Lung (tissue), 11 donors: ENCODE measurements at regions not wholly inside any gene's neighbourhood (a gene's known extent, or its start where the extent isn't known, plus 50 kb on each side); places are given as distances from the start of the nearest gene placed in this dataset.

ENCODE experiments used
- ATAC-seq: fragments of 200-7000 bp; cut with Tn5 transposase; one replicate; pipeline ENCODE4 v1.9.1; 2020; ENCODE audit warnings: moderate number of reproducible peaks; ENCODE audit not compliant: insufficient read depth, low FRiP score
- DNase-seq, 3 donors: peaks; one replicate each; pipeline ENCODE4 v3.0.0-alpha.2; 2013 to 2017
- H3K27ac ChIP-seq, 2 donors: one replicate each; pipeline ENCODE4 v1.5.1; 2013; ENCODE audit warnings: mild to moderate bottlenecking in 2 of 2, moderate library complexity in 2 of 2, control low read depth in 1 of 2, inconsistent platforms in 1 of 2, low read depth in 1 of 2, low read length in 1 of 2
- H3K27me3 ChIP-seq, 3 donors: one replicate each; pipeline ENCODE4 v1.5.1; 2013; ENCODE audit warnings: low read length in 2 of 3; ENCODE audit not compliant: control insufficient read depth in 3 of 3, insufficient read depth in 3 of 3
- H3K36me3 ChIP-seq, 4 donors: one replicate each; pipeline ENCODE4 v1.5.1; 2013; ENCODE audit warnings: low read length in 4 of 4, mild to moderate bottlenecking in 1 of 4, moderate library complexity in 1 of 4; ENCODE audit not compliant: control insufficient read depth in 4 of 4, insufficient read depth in 4 of 4
- H3K4me1 ChIP-seq, 5 donors: one replicate each; pipeline ENCODE4 v1.5.1; 2013; ENCODE audit warnings: low read length in 5 of 5, mild to moderate bottlenecking in 2 of 5, moderate library complexity in 1 of 5; ENCODE audit not compliant: control insufficient read depth in 5 of 5, insufficient read depth in 5 of 5
- H3K4me3 ChIP-seq: one replicate; pipeline ENCODE4 v1.5.1; 2013; ENCODE audit warnings: mild to moderate bottlenecking, control low read depth, moderate library complexity
- H3K9ac ChIP-seq, 2 donors: one replicate each; pipeline ENCODE4 v1.5.1; 2013; ENCODE audit warnings: low read length in 2 of 2, control low read depth in 1 of 2; ENCODE audit not compliant: insufficient read depth in 1 of 2
- H3K9me3 ChIP-seq, 4 donors: one replicate each; pipeline ENCODE4 v1.5.1; 2013; ENCODE audit warnings: low read length in 3 of 4, mild to moderate bottlenecking in 1 of 4, moderate library complexity in 1 of 4; ENCODE audit not compliant: control insufficient read depth in 4 of 4, insufficient read depth in 3 of 4
- WGBS, 2 donors: extraction: QIAGEN DNeasy Blood & Tissue Kit; methylation state at CpG; one replicate each; pipeline ENCODE4 v1.1.7; 2013; 5-methylcytosine and 5-hydroxymethylcytosine counted together
- TF ChIP-seq, protein P1 (sequence below): IDR thresholded peaks from 2 replicates; pipeline ENCODE4 v1.5.1; 2012; ENCODE audit warnings: mild to moderate bottlenecking; ENCODE audit errors: control extremely low read depth, extremely low read depth
- donor health status: control.
- donor health status: control.
- donor health status: Bipolar disorder and iron deficiency.
- donor health status: healthy.
- donor health status: DM: yes; HTN: yes; CAD: no.

DNA sequence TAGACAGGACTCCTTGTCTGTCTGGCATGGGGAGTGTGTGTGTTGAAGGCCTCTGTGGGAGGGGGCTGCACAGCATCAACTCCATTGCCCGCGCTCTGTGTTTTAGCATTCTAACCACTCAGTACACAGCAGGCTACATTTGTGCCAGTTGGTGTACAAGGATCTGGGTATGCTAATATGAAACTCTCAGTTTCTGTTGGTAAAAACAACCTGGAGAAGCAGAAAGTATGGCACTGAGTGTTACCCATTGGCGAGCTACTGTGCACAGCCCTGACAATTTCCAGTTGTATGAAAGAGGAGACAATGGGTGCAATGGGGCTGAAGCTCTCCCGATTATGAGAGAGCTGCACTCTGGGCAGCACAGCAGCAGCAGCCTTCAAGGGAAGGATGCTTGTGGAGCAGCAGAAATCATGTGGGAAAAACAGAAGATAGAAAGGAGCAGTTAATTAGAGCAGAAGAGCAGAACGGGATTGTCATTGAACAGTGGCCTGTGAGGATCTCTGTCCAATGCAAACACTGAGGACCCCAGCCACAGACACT, 443.6 kb downstream of the CBLN2 start:
- Histone ChIP-seq H3K9me3 (peaks cover 0 to 2% (median 0%) of the 10 kb centered on the region in 4 donors), H3K36me3 (no peaks in the 10 kb centered on the region), H3K27me3 (no peaks in the 10 kb centered on the region), H3K9ac (no peak overlapping the region), H3K4me3 (no peak overlapping the region), H3K27ac (no peak overlapping the region), H3K4me1 (no peaks in the 10 kb centered on the region)
- ATAC-seq (no peak), DNase-seq (no peak)
- WGBS, 2 donors, result 82 to 84% methylated on average over 5 of the region's 5 CpGs
- TF ChIP-seq, protein P1, sequence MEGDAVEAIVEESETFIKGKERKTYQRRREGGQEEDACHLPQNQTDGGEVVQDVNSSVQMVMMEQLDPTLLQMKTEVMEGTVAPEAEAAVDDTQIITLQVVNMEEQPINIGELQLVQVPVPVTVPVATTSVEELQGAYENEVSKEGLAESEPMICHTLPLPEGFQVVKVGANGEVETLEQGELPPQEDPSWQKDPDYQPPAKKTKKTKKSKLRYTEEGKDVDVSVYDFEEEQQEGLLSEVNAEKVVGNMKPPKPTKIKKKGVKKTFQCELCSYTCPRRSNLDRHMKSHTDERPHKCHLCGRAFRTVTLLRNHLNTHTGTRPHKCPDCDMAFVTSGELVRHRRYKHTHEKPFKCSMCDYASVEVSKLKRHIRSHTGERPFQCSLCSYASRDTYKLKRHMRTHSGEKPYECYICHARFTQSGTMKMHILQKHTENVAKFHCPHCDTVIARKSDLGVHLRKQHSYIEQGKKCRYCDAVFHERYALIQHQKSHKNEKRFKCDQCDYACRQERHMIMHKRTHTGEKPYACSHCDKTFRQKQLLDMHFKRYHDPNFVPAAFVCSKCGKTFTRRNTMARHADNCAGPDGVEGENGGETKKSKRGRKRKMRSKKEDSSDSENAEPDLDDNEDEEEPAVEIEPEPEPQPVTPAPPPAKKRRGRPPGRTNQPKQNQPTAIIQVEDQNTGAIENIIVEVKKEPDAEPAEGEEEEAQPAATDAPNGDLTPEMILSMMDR, result no peak

DNA sequence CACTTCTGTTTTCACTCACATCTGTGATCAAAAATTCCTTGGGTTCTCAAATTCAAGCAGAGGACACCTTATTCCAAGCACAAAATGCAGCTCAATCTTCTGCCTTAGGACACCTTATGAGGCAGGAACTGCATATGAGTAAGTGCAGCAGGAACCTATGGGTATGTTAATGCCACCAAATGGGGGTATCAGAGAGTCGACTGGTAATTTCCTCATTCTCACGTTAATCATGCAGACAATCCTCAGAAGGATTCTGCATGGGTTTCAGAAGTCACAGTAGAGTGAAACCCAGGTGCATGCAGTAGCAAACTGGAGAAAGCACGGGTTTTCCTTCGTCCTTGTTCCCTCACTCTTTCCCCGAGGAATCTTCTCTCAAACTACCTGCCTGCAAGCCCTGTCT, 452.8 kb downstream of the CBLN2 start:
- ATAC-seq (no peak), DNase-seq (no peak)
- H3K9ac ChIP-seq, result no peak overlapping the region
- no peaks in the 10 kb centered on the region for H3K27me3 ChIP-seq
- no peaks in the 10 kb centered on the region for H3K4me1 ChIP-seq
- no peak overlapping the region for H3K4me3 ChIP-seq
- no peaks in the 10 kb centered on the region for H3K36me3 ChIP-seq
- H3K27ac ChIP-seq, result no peak overlapping the region
- WGBS, 2 donors, result 26 to 31% methylated on average over 5 of the region's 5 CpGs
- TF ChIP-seq, protein P1, result no peak
- H3K9me3 ChIP-seq, result no peaks in the 10 kb centered on the region

DNA sequence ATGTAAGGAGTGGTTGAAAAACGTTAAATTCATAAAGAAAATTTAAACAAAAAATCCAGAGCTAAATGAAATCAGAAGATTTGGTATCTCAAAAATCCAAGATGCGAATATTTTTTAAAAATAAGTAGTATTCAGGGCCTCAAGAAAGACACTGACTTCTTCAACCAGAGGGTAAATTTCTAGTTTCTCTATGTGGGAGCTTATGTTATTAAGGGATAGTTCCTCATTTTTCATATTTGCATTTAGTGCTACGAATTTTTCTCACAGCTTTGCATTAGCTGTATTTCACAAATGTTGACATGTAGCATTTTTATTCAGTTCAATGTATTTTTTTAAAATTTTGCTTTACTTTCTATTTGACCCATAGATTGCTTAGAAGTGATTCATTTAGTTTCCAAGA, 454.7 kb downstream of the CBLN2 start:
- Histone ChIP-seq H3K9me3 (no peaks in the 10 kb centered on the region), H3K36me3 (no peaks in the 10 kb centered on the region), H3K4me1 (no peaks in the 10 kb centered on the region), H3K27me3 (no peaks in the 10 kb centered on the region), H3K4me3 (no peak overlapping the region), H3K27ac (no peak overlapping the region), H3K9ac (no peak overlapping the region)
- ATAC-seq, result no peak
- WGBS, 2 donors, result 55 to 70% methylated on average over 3 of the region's 3 CpGs
- DNase-seq, result no peak
- TF ChIP-seq, protein P1, result no peak

DNA sequence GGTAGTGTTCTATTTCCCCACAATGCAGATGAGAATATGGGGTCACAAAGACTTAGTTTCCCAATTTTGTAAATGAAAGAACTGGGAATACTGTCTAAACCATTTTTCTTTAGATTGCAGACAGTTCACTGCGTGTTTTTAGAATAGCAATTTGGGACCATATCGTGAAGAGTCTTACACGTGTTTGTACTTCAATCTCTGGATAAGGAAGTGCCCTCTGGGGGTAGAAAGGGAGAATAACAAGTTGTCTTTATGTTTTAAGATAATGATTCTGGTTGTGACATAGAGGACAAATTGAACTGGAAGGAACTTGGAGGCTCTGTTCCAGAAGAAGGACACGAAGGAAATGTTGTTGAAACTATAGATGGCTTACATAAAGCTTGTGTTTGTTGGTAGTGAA, 457.7 kb downstream of the CBLN2 start:
- Histone ChIP-seq H3K36me3 (no peaks in the 10 kb centered on the region), H3K4me3 (no peak overlapping the region), H3K9me3 (no peaks in the 10 kb centered on the region), H3K4me1 (no peaks in the 10 kb centered on the region), H3K27ac (no peak overlapping the region), H3K9ac (no peak overlapping the region), H3K27me3 (no peaks in the 10 kb centered on the region)
- WGBS, 2 donors, result 9 to 10% methylated on average over 4 of the region's 4 CpGs
- ATAC-seq (no peak), DNase-seq (peak in 2 of 3 donors; percentile 17 to 29)
- TF ChIP-seq, protein P1, result no peak
